ENCODE measurements at regions not wholly inside any gene's neighbourhood (a gene's known extent, or its start where the extent isn't known, plus 50 kb on each side); places are given as distances from the start of the nearest gene placed in this dataset.
"Not testable (repeated sequence)": the region's sequence is repeated elsewhere in the genome, so short reads cannot be mapped to it uniquely, and the experiment has no call there.

GRCh38 chr1:148210624-148211023 lies 58.5 kb upstream of the NBPF11 start:
- TF ChIP-seq YY1, RAD21, NR2F2 (IDR thresholded peaks at IDR 0.05): not testable (repeated sequence)
- TF ChIP-seq, protein P1, sequence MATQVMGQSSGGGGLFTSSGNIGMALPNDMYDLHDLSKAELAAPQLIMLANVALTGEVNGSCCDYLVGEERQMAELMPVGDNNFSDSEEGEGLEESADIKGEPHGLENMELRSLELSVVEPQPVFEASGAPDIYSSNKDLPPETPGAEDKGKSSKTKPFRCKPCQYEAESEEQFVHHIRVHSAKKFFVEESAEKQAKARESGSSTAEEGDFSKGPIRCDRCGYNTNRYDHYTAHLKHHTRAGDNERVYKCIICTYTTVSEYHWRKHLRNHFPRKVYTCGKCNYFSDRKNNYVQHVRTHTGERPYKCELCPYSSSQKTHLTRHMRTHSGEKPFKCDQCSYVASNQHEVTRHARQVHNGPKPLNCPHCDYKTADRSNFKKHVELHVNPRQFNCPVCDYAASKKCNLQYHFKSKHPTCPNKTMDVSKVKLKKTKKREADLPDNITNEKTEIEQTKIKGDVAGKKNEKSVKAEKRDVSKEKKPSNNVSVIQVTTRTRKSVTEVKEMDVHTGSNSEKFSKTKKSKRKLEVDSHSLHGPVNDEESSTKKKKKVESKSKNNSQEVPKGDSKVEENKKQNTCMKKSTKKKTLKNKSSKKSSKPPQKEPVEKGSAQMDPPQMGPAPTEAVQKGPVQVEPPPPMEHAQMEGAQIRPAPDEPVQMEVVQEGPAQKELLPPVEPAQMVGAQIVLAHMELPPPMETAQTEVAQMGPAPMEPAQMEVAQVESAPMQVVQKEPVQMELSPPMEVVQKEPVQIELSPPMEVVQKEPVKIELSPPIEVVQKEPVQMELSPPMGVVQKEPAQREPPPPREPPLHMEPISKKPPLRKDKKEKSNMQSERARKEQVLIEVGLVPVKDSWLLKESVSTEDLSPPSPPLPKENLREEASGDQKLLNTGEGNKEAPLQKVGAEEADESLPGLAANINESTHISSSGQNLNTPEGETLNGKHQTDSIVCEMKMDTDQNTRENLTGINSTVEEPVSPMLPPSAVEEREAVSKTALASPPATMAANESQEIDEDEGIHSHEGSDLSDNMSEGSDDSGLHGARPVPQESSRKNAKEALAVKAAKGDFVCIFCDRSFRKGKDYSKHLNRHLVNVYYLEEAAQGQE (IDR thresholded peaks at IDR 0.05) = not testable (repeated sequence)
- TF ChIP-seq, protein P2, sequence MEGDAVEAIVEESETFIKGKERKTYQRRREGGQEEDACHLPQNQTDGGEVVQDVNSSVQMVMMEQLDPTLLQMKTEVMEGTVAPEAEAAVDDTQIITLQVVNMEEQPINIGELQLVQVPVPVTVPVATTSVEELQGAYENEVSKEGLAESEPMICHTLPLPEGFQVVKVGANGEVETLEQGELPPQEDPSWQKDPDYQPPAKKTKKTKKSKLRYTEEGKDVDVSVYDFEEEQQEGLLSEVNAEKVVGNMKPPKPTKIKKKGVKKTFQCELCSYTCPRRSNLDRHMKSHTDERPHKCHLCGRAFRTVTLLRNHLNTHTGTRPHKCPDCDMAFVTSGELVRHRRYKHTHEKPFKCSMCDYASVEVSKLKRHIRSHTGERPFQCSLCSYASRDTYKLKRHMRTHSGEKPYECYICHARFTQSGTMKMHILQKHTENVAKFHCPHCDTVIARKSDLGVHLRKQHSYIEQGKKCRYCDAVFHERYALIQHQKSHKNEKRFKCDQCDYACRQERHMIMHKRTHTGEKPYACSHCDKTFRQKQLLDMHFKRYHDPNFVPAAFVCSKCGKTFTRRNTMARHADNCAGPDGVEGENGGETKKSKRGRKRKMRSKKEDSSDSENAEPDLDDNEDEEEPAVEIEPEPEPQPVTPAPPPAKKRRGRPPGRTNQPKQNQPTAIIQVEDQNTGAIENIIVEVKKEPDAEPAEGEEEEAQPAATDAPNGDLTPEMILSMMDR (IDR thresholded peaks at IDR 0.05; ENCODE audit: low read depth, low read length, missing input control) = not testable (repeated sequence)
- TF ChIP-seq, protein P3, sequence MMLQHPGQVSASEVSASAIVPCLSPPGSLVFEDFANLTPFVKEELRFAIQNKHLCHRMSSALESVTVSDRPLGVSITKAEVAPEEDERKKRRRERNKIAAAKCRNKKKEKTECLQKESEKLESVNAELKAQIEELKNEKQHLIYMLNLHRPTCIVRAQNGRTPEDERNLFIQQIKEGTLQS (IDR thresholded peaks at IDR 0.05) = not testable (repeated sequence)
- TF ChIP-seq, protein P4, sequence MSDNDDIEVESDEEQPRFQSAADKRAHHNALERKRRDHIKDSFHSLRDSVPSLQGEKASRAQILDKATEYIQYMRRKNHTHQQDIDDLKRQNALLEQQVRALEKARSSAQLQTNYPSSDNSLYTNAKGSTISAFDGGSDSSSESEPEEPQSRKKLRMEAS (IDR thresholded peaks at IDR 0.05) = not testable (repeated sequence)

All from liver (tissue), 3 donors.